HL-60 (cell line): ENCODE measurements at regions not wholly inside any gene's neighbourhood (a gene's known extent, or its start where the extent isn't known, plus 50 kb on each side); places are given as distances from the start of the nearest gene placed in this dataset.
A peak's percentile ranks its signal among the peaks of the same experiment; 100 is the strongest.
"Not testable (repeated sequence)": the region's sequence is repeated elsewhere in the genome, so short reads cannot be mapped to it uniquely, and the experiment has no call there.

Experiments
- DNase-seq, 2 experiments: peaks; one replicate each; pipeline ENCODE4 v3.0.0-alpha.2; 2010 to 2020; ENCODE audit warnings: low read depth in 1 of 2, low spot score in 1 of 2
- H3K27ac ChIP-seq: fragments of 250-450 bp; sonication (Bioruptor Pico); replicated peaks from 2 replicates; pipeline ENCODE4 v1.5.1; 2020; ENCODE audit warnings: mild to moderate bottlenecking, moderate library complexity
- H3K27me3 ChIP-seq: fragments of 250-450 bp; sonication (Bioruptor Pico); 2 replicates; pipeline ENCODE4 v1.5.1; 2021; ENCODE audit warnings: mild to moderate bottlenecking, moderate library complexity; ENCODE audit not compliant: insufficient read depth, poor library complexity, severe bottlenecking
- H3K4me3 ChIP-seq: replicated peaks from 2 replicates; pipeline ENCODE4 v1.5.1; 2011; ENCODE audit warnings: mild to moderate bottlenecking, control low read depth, low read length; ENCODE audit not compliant: insufficient read depth
- CTCF ChIP-seq: IDR thresholded peaks from one replicate; pipeline ENCODE4 v1.5.1; 2011; ENCODE audit warnings: low read length, control low read depth, inconsistent platforms; ENCODE audit not compliant: insufficient read depth
- GABPA ChIP-seq: IDR thresholded peaks from 2 replicates; pipeline ENCODE4 v1.6.1; 2012; ENCODE audit warnings: low read depth
- POLR2AphosphoS5 ChIP-seq: IDR thresholded peaks from 2 replicates; pipeline ENCODE4 v1.6.1; 2012; ENCODE audit warnings: low read depth
- REST ChIP-seq: IDR thresholded peaks from 2 replicates; pipeline ENCODE4 v1.6.1; 2012; ENCODE audit warnings: low read depth; ENCODE audit not compliant: insufficient replicate concordance
- SPI1 ChIP-seq: IDR thresholded peaks from 2 replicates; pipeline ENCODE4 v1.6.1; 2012; ENCODE audit warnings: low read depth, mild to moderate bottlenecking, borderline replicate concordance

GRCh38 chr1:143498059-143498749, 473.6 kb downstream of the FAM72C start:
- H3K27me3 ChIP-seq, H3K27ac ChIP-seq, DNase-seq: not testable (repeated sequence)
- peak overlapping the region; percentile 41 for H3K4me3 ChIP-seq

GRCh38 chr1:143497374-143497747, 474.4 kb downstream of the FAM72C start:
- H3K27me3 ChIP-seq, result no peaks in the 10 kb centered on the region
- H3K27ac ChIP-seq, result no peak overlapping the region
- TF ChIP-seq REST (no peak), POLR2AphosphoS5 (no peak), CTCF (no peak), GABPA (no peak), SPI1 (no peak)
- peak overlapping the region; percentile 41 for H3K4me3 ChIP-seq
- DNase-seq, result no peak

- not testable (repeated sequence) for H3K27ac ChIP-seq, DNase-seq, H3K27me3 ChIP-seq
- peak overlapping the region; percentile 41 for H3K4me3 ChIP-seq
These were observed 475.0 kb downstream of the FAM72C start for GRCh38 chr1:143496526-143497373.
